H7 (cell line): ENCODE measurements at regions not wholly inside any gene's neighbourhood (a gene's known extent, or its start where the extent isn't known, plus 50 kb on each side); places are given as distances from the start of the nearest gene placed in this dataset.

Experiments
- DNase-seq: peaks from one replicate; pipeline ENCODE4 v3.0.0; 2012
- H3K27me3 ChIP-seq: 2 replicates; pipeline ENCODE4 v1.6.0; 2011; ENCODE audit warnings: mild to moderate bottlenecking, low read length; ENCODE audit not compliant: control insufficient read depth, insufficient read depth
- H3K36me3 ChIP-seq: replicated peaks from 2 replicates; pipeline ENCODE4 v1.5.1; 2011; ENCODE audit warnings: low read length; ENCODE audit not compliant: control insufficient read depth, insufficient read depth
- H3K4me3 ChIP-seq: 2 replicates; pipeline ENCODE4 v1.5.1; 2011; ENCODE audit warnings: low read depth, mild to moderate bottlenecking, control low read depth, low read length, moderate library complexity; ENCODE audit not compliant: insufficient read depth

DNA sequence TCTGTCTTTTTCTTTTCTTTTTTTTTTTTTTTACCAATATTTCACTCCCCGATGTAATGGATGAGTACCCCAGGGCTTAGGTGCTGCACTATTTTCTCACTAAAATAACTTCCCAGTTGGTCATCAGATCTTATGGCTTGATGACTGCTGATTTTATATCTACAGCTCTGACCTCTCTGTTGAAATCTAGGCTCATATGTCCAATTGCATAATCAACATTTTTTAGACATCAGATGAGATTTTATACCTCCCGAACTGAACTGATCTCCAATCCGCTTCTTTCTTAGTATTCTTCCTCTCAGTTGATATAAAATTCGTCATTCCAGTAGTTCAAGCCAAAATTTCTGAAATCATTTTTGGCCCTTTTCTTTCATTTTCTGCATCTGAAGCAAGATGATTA, 1236.5 kb downstream of the SLC16A7 start:
- H3K4me3 ChIP-seq: no peak overlapping the region
- no peak for DNase-seq
- no peaks in the 10 kb centered on the region for H3K36me3 ChIP-seq
- no peaks in the 10 kb centered on the region for H3K27me3 ChIP-seq

DNA sequence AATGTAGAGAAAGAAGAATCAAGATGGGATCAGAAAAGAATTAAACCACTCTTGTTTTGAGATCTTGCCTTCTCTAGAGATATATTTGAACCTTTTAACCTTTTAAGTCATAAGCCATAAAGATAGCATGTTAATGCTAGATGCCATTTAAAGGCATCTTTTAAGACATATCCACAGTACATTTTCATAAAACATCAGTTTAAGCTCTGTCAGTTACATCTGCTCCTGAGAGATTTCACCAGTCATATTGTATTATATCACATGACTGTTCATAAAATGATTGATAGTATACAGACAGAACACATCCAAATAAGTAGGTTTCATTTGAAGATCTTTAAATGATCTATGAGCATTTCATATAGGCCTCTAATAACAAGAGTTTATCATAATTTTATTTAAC, 1238.5 kb downstream of the SLC16A7 start:
- Histone ChIP-seq H3K36me3 (no peaks in the 10 kb centered on the region), H3K4me3 (no peak overlapping the region), H3K27me3 (no peaks in the 10 kb centered on the region)
- no peak for DNase-seq

DNA sequence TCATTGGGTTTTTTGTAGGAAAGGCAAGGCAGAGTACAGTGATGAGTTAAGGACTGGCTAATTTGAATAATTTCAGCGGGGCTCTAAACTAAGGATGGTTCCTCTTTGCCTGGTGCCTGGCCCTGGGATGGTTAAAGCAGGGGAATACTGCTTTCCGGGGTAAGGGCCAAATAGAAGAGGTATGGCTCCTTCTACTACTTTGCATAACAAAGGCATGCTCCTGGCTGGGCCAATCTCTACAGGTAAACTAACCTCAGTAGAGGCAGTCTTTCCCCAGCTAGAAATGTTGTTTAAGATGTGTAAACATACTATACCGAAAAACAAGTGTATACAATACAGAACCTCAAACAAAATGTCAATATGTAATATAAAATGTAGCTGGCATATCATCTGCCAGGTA, 1239.0 kb downstream of the SLC16A7 start:
- Histone ChIP-seq H3K36me3 (no peaks in the 10 kb centered on the region), H3K27me3 (no peaks in the 10 kb centered on the region), H3K4me3 (no peak overlapping the region)
- DNase-seq: peak; percentile 2

DNA sequence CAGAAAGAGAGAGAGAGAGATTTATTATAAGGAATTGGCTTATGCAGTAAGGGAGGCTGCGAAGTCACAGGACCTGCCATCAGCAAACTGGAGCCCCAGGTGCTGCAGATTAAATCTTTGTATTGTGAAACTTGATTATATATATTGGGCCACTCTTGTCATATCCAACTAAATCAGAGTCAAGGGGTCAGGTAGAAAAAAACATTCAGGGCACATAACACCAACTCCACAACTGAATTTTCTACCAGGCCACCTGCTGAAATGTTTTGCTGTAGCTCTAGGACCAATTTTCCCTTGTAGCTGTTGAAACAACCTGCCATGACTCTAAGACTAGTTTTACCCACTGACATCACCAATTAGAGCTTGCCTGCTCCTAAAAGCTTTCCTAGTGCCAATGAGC, 1240.8 kb downstream of the SLC16A7 start:
- Histone ChIP-seq H3K4me3 (no peak overlapping the region), H3K36me3 (no peaks in the 10 kb centered on the region), H3K27me3 (no peaks in the 10 kb centered on the region)
- DNase-seq: no peak

DNA sequence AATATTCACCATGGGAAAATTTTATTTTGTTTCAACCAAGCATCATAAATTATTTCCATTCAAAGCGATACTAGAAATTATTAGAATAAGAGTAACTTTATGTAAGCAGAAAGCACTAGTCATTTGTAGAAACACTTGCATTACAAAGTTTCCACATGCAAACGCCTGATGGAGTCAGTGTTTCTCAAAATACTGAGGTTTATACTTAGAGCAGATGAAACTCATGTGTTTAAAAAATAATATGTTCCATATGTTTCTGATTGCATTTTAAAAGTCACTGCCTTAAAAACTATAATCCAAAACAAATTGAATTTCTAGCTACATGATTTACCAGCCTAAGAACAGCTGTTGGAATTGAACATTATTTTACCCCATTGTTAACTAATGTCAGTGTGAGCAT, 1246.4 kb downstream of the SLC16A7 start:
- no peak overlapping the region for H3K4me3 ChIP-seq
- no peaks in the 10 kb centered on the region for H3K36me3 ChIP-seq
- no peak for DNase-seq
- no peaks in the 10 kb centered on the region for H3K27me3 ChIP-seq

DNA sequence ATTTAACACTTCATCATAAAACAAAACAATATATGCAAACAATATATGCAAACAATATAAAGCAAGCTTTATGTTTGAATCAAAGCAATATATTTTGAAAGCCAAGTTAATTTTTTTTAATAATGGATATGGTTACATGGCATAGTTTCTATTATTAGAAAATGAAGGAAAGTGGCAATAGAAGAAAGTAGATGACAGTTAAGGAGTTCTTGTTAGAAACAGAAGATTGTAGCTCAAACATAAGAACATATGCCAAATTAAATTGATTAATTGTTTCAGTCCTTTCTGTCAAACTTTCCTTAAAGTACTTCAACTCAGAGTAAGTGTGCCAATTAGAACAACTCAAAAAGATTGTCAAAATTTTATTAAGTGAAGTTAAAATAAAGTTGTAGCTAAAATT, 1248.3 kb downstream of the SLC16A7 start:
- Histone ChIP-seq H3K4me3 (no peak overlapping the region), H3K36me3 (no peaks in the 10 kb centered on the region)

DNA sequence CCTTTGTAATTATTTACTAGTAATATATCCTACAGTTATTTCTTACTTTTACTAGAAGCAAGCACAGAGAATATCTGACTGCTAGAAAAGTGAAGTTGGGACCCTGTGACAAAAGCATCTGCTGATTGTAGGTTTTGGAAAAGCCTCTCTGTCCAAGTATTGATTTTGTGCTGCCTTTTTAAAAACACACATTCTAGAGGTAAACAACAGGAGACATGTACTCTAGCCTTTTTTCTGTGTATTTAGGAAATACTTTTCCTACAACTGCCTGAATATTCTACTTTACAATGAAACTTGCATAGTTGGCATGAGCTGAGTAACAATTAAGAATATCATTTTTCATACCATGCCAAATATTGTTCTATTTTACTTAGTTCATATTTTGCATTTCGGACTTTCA, 1249.0 kb downstream of the SLC16A7 start:
- Histone ChIP-seq H3K27me3 (no peaks in the 10 kb centered on the region), H3K4me3 (no peak overlapping the region), H3K36me3 (no peaks in the 10 kb centered on the region)
- no peak for DNase-seq

More for the DNA sequence above, 1248.3 kb downstream of the SLC16A7 start:
- H3K27me3 ChIP-seq: no peaks in the 10 kb centered on the region
- no peak for DNase-seq

DNA sequence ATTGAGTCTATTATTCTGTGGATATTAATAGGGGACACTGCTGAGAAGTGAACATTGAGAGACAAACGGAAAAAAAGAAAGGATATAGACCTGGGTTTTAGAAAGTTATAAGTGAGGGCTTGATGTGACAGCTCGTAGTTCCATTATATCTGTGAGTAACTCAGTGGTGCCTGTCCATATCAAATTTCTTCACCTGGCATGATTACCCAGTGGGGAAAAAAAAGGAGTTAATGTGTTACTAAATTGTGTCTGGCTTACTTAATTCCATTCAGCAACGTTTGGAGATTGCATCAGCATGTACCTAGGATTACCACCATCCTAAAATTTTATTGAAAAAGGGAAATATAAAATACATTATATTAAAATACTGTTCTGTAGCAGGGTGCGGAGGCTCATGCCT, 1249.9 kb downstream of the SLC16A7 start:
- no peaks in the 10 kb centered on the region for H3K27me3 ChIP-seq
- H3K4me3 ChIP-seq: no peak overlapping the region
- DNase-seq: no peak
- H3K36me3 ChIP-seq: no peaks in the 10 kb centered on the region

DNA sequence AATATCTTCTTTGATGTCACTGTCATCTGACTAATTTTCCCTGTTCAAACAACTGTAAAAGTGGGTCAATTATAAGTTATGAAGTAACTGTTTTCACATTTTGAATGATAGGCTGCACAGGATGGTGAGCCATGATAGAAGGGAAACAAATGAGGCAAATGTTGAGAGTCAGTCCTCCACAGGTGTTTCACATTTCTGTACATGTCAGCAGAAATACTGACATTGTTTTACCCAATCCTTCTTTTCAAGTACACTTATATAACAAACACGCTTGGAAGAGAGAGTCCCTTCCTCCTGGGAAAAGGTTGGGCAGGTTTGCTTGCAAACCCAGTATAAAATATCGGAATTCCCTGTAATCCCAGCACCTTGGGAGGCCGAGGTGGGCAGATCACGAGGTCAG, 1251.5 kb downstream of the SLC16A7 start:
- no peak for DNase-seq
- H3K36me3 ChIP-seq: no peaks in the 10 kb centered on the region
- no peaks in the 10 kb centered on the region for H3K27me3 ChIP-seq
- H3K4me3 ChIP-seq: no peak overlapping the region

DNA sequence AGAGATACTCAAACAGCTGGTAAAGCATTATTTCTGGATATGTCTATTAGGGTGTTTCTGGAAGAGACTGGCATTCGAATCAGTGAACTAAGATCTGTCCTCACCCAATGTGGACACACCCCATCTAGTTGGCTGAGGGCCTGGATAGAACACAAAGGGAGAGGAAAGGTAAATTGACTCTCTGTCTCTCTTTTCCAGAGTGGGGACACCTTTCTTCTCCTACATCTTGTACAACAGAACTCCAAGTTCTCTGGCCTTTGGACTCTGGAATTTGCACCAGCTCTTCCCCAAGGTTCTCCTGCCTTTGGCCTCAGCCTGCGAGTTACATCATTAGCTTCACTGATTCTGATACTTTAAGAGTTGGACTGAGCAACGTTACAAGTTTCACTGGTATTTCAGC, 1253.9 kb downstream of the SLC16A7 start:
- Histone ChIP-seq H3K27me3 (no peaks in the 10 kb centered on the region), H3K4me3 (no peak overlapping the region), H3K36me3 (no peaks in the 10 kb centered on the region)
- DNase-seq: no peak

DNA sequence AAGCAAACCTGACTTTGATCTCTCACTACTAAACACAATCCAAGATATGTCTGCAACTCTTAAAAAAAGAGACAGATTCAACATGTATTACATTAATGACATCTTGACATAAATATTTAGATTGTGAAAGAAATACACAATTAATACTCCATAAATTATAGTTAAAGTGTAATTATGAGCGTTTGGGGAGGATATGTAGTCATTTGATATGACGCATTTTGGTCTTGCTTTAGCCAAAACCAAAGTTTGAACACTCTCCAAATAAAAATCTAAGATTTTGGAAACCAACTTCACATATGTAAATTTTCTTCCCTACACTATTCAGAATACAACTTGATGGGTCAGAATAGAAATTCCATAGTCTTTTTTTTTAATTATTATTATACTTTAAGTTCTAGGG, 1257.6 kb downstream of the SLC16A7 start:
- no peaks in the 10 kb centered on the region for H3K36me3 ChIP-seq
- no peaks in the 10 kb centered on the region for H3K27me3 ChIP-seq
- DNase-seq: no peak
- no peak overlapping the region for H3K4me3 ChIP-seq

DNA sequence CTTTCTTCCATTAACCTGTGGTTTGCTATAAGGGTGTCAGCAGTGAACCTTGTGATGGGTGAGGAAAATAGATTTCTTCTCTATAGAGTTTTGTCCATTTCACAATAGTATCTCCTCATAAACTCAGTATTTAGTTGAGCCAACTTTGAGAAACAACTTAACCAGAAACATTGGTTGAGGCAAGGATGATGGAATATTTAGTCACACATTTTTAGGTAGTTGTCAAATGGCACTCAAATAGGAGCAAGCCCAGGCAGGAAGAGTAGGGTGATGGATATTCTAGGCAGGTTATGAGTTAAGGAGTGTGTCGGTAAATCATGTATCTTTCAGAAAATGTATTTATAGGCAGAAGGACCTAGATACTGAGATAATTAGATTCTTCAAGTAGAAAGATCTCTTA, 1267.6 kb downstream of the SLC16A7 start:
- Histone ChIP-seq H3K36me3 (no peaks in the 10 kb centered on the region), H3K4me3 (no peak overlapping the region), H3K27me3 (no peaks in the 10 kb centered on the region)
- no peak for DNase-seq

DNA sequence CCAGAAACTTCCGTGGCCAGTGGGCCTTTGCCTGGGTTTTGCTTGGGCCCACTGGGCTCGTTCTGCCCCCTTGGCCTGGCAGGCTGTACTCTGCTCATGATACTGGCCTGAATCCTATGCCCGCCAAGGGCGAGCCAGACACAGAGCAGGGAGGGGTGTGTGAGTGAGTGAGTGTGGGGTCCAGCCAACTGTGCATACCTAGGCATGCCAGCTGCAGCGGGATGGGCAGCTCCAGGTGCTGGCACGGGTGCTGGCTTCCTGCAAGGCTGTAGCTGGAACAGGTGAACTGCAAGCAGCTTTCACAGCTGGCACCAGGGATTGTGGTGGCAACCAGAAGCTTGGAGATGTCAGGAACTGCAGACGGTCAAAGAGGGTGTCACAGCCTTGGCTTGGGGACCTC, 1276.4 kb downstream of the SLC16A7 start:
- Histone ChIP-seq H3K27me3 (no peaks in the 10 kb centered on the region), H3K36me3 (no peaks in the 10 kb centered on the region), H3K4me3 (no peak overlapping the region)
- DNase-seq: no peak

DNA sequence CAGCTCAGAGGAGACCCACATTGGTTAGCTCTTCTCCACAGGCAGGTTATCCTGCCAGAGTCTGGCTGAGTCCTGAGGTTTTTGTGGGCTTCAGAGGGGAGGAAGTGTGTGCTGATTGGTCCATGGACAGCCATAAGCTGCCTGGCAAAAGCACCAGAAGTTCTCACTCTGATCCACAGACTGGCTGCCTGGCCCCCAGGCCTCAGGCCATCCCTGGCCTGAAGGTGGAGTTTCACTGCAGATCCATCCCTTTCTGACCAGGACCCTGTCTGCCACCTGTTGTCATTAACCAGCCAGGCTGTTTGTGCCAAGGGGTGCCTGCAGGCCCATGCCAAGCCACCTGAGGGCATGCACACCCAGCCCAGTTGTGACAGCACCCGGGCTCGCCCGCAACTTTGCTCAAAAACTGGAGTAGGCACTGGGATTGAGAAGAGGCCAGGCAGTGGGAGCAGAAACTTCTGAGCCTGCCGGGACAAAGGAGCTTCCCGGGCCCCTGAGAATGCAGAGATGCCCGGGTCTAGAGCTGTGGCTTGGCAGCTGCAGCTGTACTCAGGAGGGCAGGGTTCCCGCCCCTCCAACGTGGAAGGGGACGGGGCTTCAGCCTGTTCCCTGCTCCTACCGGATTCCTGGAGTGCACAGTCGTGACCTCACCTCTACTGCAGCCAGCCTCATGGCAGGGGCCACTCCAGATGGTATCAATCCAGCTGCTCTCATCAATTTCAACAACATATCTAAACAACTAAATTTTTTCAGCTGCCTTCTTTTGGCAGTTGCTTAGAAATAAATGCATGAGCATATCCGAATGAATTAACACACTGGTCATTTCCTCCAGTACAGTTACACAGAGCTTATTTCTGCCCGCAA, 1277.3 kb downstream of the SLC16A7 start:
- no peak for DNase-seq
- Histone ChIP-seq H3K36me3 (no peaks in the 10 kb centered on the region), H3K4me3 (no peak overlapping the region), H3K27me3 (no peaks in the 10 kb centered on the region)

DNA sequence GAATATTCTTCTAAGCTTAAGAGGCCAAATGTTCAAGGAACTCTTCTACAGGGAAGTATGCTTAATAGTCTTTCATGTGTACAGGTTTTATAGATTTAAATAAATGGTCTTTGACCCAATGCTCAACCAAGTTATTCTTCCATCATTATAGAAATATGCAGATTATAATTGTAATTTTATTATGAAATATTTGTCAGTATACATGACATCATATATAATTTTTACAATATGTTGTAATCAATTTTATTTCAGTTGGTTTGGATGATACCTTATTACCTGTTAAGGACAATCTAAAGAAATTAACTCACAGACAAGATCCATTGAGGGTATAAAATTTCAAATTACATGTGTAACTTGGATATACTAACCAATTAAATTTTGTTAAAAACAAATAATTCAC, 1278.3 kb downstream of the SLC16A7 start:
- H3K36me3 ChIP-seq: no peaks in the 10 kb centered on the region
- no peaks in the 10 kb centered on the region for H3K27me3 ChIP-seq
- H3K4me3 ChIP-seq: no peak overlapping the region
- no peak for DNase-seq
